HEK293 (cell line): ENCODE measurements at regions not wholly inside any gene's neighbourhood (a gene's known extent, or its start where the extent isn't known, plus 50 kb on each side); places are given as distances from the start of the nearest gene placed in this dataset.

ENCODE experiments used
- CTCF ChIA-PET: fragments of 350-600 bp; formaldehyde crosslinking; extraction: SDS; loops from one replicate; lab custom pipeline; 2021; ENCODE audit warnings: antibody characterized with exemption; lab: Yijun Ruan, JAX
- POLR2A ChIA-PET: fragments of 300-600 bp; formaldehyde crosslinking; extraction: SDS; loops from one replicate; lab custom pipeline; 2020; ENCODE audit warnings: antibody characterized with exemption, inconsistent platforms; lab: Yijun Ruan, JAX
- H3K27ac ChIP-seq: fragments of 200-500 bp; sonication (Bioruptor generic); 2 replicates; pipeline ENCODE4 v1.5.1; 2014; ENCODE audit warnings: low read depth, low read length, control low read depth, inconsistent platforms; ENCODE audit errors: extremely low read depth
- H3K36me3 ChIP-seq, 2 experiments: fragments of 200-500 bp in 1 of 2; sonication (Bioruptor generic) in 1 of 2; 1 replicate in 1 of 2; 2 replicates in 1 of 2; pipeline ENCODE4 v1.5.1; 2014 to 2017; ENCODE audit warnings: inconsistent platforms in 2 of 2, low read length in 2 of 2; ENCODE audit not compliant: control insufficient read depth in 2 of 2, insufficient read depth in 1 of 2
- H3K4me1 ChIP-seq: fragments of 200-500 bp; sonication (Bioruptor generic); 2 replicates; pipeline ENCODE4 v1.5.1; 2014; ENCODE audit warnings: mild to moderate bottlenecking, low read length, inconsistent platforms; ENCODE audit not compliant: control insufficient read depth, insufficient read depth
- H3K4me3 ChIP-seq: 2 replicates; pipeline ENCODE4 v1.5.1; 2011; ENCODE audit warnings: low read depth, mild to moderate bottlenecking, control low read depth, low read length, moderate library complexity
- H3K9me3 ChIP-seq: fragments of 200-500 bp; sonication (Bioruptor generic); 2 replicates; pipeline ENCODE4 v1.5.1; 2014; ENCODE audit warnings: low read depth, low read length, inconsistent platforms; ENCODE audit not compliant: control insufficient read depth, insufficient read depth
- BCL6B ChIP-seq: fragments of 450-650 bp; formaldehyde crosslinking; IDR thresholded peaks from 2 replicates; pipeline ENCODE4 v1.5.1; 2017; ENCODE audit warnings: missing biosample characterization, missing genetic modification characterization
- IKZF3 ChIP-seq: fragments of 450-650 bp; IDR thresholded peaks from 2 replicates; pipeline ENCODE4 v1.5.0; 2018; ENCODE audit warnings: missing biosample characterization, mild to moderate bottlenecking, missing genetic modification characterization, moderate library complexity
- KLF10 ChIP-seq: fragments of 450-650 bp; IDR thresholded peaks from 2 replicates; pipeline ENCODE4 v1.5.1; 2018; ENCODE audit warnings: missing biosample characterization, mild to moderate bottlenecking, missing genetic modification characterization
- MYNN ChIP-seq: fragments of 450-650 bp; formaldehyde crosslinking; IDR thresholded peaks from 2 replicates; pipeline ENCODE4 v1.5.1; 2016; ENCODE audit warnings: missing biosample characterization, missing genetic modification characterization, borderline replicate concordance
- REST ChIP-seq: fragments of 450-650 bp; formaldehyde crosslinking; IDR thresholded peaks from 2 replicates; pipeline ENCODE4 v1.5.1; 2016; ENCODE audit warnings: missing biosample characterization, missing genetic modification characterization
- SALL2 ChIP-seq: fragments of 450-650 bp; formaldehyde crosslinking; IDR thresholded peaks from 2 replicates; pipeline ENCODE4 v1.5.0; 2017; ENCODE audit warnings: missing biosample characterization, mild to moderate bottlenecking, missing genetic modification characterization, borderline replicate concordance
- TCF7L2 ChIP-seq: IDR thresholded peaks from 2 replicates; pipeline ENCODE4 v1.6.1; 2011; ENCODE audit warnings: low read depth, mild to moderate bottlenecking, inconsistent platforms, low read length, moderate library complexity, borderline replicate concordance
- YY1 ChIP-seq: fragments of 450-650 bp; formaldehyde crosslinking; IDR thresholded peaks from 2 replicates; pipeline ENCODE4 v1.5.1; 2018; ENCODE audit warnings: missing biosample characterization, missing genetic modification characterization
- YY2 ChIP-seq: fragments of 450-650 bp; formaldehyde crosslinking; IDR thresholded peaks from 2 replicates; pipeline ENCODE4 v1.5.1; 2016; ENCODE audit warnings: missing biosample characterization, missing genetic modification characterization
- ZBTB48 ChIP-seq: fragments of 450-650 bp; formaldehyde crosslinking; IDR thresholded peaks from 2 replicates; pipeline ENCODE4 v1.5.1; 2016; ENCODE audit warnings: missing biosample characterization, missing genetic modification characterization
- ZBTB8A ChIP-seq: fragments of 450-650 bp; formaldehyde crosslinking; IDR thresholded peaks from 2 replicates; pipeline ENCODE4 v1.5.1; 2016; ENCODE audit warnings: missing biosample characterization, missing genetic modification characterization
- ZNF112 ChIP-seq: fragments of 450-650 bp; formaldehyde crosslinking; IDR thresholded peaks from 2 replicates; pipeline ENCODE4 v1.5.0; 2017; ENCODE audit warnings: missing biosample characterization, missing genetic modification characterization
- ZNF169 ChIP-seq: fragments of 450-650 bp; formaldehyde crosslinking; IDR thresholded peaks from 2 replicates; pipeline ENCODE4 v1.5.1; 2016; ENCODE audit warnings: missing biosample characterization, missing genetic modification characterization
- ZNF239 ChIP-seq: fragments of 450-650 bp; formaldehyde crosslinking; IDR thresholded peaks from 2 replicates; pipeline ENCODE4 v1.5.1; 2016; ENCODE audit warnings: missing biosample characterization, missing genetic modification characterization
- ZNF248 ChIP-seq: fragments of 450-650 bp; formaldehyde crosslinking; IDR thresholded peaks from 2 replicates; pipeline ENCODE4 v1.5.1; 2017; ENCODE audit warnings: missing biosample characterization, missing genetic modification characterization
- ZNF341 ChIP-seq: fragments of 450-650 bp; formaldehyde crosslinking; IDR thresholded peaks from 2 replicates; pipeline ENCODE4; 2016; ENCODE audit warnings: low read depth, missing biosample characterization, missing genetic modification characterization
- ZNF350 ChIP-seq: fragments of 450-650 bp; formaldehyde crosslinking; IDR thresholded peaks from 2 replicates; pipeline ENCODE4 v1.5.0; 2017; ENCODE audit warnings: missing biosample characterization, mild to moderate bottlenecking, missing genetic modification characterization
- ZNF473 ChIP-seq: fragments of 450-650 bp; formaldehyde crosslinking; IDR thresholded peaks from 2 replicates; pipeline ENCODE4 v1.5.1; 2017; ENCODE audit warnings: missing biosample characterization, missing genetic modification characterization
- ZNF600 ChIP-seq: fragments of 450-650 bp; formaldehyde crosslinking; IDR thresholded peaks from 2 replicates; pipeline ENCODE4 v1.5.1; 2016; ENCODE audit warnings: missing biosample characterization, missing genetic modification characterization
- ZNF623 ChIP-seq: fragments of 450-650 bp; formaldehyde crosslinking; IDR thresholded peaks from 2 replicates; pipeline ENCODE4 v1.5.1; 2016; ENCODE audit warnings: missing biosample characterization, missing genetic modification characterization
- ZNF626 ChIP-seq: fragments of 450-650 bp; sonication (Bioruptor Pico); formaldehyde crosslinking; IDR thresholded peaks from 2 replicates; pipeline ENCODE4 v1.5.1; 2018; ENCODE audit warnings: missing biosample characterization, missing genetic modification characterization, inconsistent platforms
- ZNF677 ChIP-seq: fragments of 450-650 bp; IDR thresholded peaks from 2 replicates; pipeline ENCODE4 v1.5.0; 2018; ENCODE audit warnings: missing biosample characterization, mild to moderate bottlenecking, missing genetic modification characterization, moderate library complexity
- ZNF701 ChIP-seq: fragments of 450-650 bp; formaldehyde crosslinking; IDR thresholded peaks from 2 replicates; pipeline ENCODE4 v1.5.1; 2016; ENCODE audit warnings: missing biosample characterization, missing genetic modification characterization
- ZNF777 ChIP-seq: fragments of 450-650 bp; formaldehyde crosslinking; IDR thresholded peaks from 2 replicates; pipeline ENCODE4 v1.5.1; 2017; ENCODE audit warnings: missing biosample characterization, missing genetic modification characterization, borderline replicate concordance
- ZSCAN30 ChIP-seq: fragments of 450-650 bp; IDR thresholded peaks from 2 replicates; pipeline ENCODE4 v1.5.1; 2018; ENCODE audit warnings: missing biosample characterization, mild to moderate bottlenecking, missing genetic modification characterization, moderate library complexity
- TF ChIP-seq, protein P1 (sequence below): fragments of 450-650 bp; formaldehyde crosslinking; IDR thresholded peaks from 2 replicates; pipeline ENCODE4 v1.5.1; 2016; ENCODE audit warnings: missing biosample characterization, missing genetic modification characterization
- TF ChIP-seq, protein P2 (sequence below): fragments of 450-650 bp; formaldehyde crosslinking; IDR thresholded peaks from 2 replicates; pipeline ENCODE4 v1.5.1; 2017; ENCODE audit warnings: missing biosample characterization, missing genetic modification characterization
- TF ChIP-seq, protein P3 (sequence below): fragments of 450-650 bp; formaldehyde crosslinking; IDR thresholded peaks from 2 replicates; pipeline ENCODE4 v1.5.1; 2016; ENCODE audit warnings: missing biosample characterization, missing genetic modification characterization

GRCh38 chr2:2947406-2947805, 430.2 kb downstream of the EIPR1 start (continued):
- TF ChIP-seq ZNF350 (no peak), ZNF677 (no peak), YY2 (tag by site-specific recombination) (no peak), YY1 (tag by site-specific recombination) (no peak), ZBTB48 (tag by site-specific recombination) (no peak)
- TF ChIP-seq, all 188 proteins: peak for 0

- POLR2A ChIA-PET: no interaction called here
- TF ChIP-seq ZNF239: no peak
- no peak for TF ChIP-seq SALL2 (tag by site-specific recombination)
- TF ChIP-seq, protein P1, sequence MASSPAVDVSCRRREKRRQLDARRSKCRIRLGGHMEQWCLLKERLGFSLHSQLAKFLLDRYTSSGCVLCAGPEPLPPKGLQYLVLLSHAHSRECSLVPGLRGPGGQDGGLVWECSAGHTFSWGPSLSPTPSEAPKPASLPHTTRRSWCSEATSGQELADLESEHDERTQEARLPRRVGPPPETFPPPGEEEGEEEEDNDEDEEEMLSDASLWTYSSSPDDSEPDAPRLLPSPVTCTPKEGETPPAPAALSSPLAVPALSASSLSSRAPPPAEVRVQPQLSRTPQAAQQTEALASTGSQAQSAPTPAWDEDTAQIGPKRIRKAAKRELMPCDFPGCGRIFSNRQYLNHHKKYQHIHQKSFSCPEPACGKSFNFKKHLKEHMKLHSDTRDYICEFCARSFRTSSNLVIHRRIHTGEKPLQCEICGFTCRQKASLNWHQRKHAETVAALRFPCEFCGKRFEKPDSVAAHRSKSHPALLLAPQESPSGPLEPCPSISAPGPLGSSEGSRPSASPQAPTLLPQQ (tag by site-specific recombination): no peak
- TF ChIP-seq TCF7L2: no peak
- no peak for TF ChIP-seq ZNF341 (tag by site-specific recombination)
- TF ChIP-seq ZBTB8A (tag by site-specific recombination): no peak
- TF ChIP-seq ZNF112 (tag by site-specific recombination): no peak
- no peak for TF ChIP-seq ZNF701
- no peak for TF ChIP-seq ZNF626
- TF ChIP-seq YY1 (tag by site-specific recombination): no peak
- no peak for TF ChIP-seq KLF10 (tag by site-specific recombination)
- TF ChIP-seq, all 188 proteins: peak for 0
- CTCF ChIA-PET: no interaction called here
- Histone ChIP-seq H3K36me3 (no peaks in the 10 kb centered on the region), H3K4me3 (no peak overlapping the region), H3K4me1 (no peaks in the 10 kb centered on the region), H3K27ac (no peak overlapping the region), H3K9me3 (no peaks in the 10 kb centered on the region)
Measured at GRCh38 chr2:2942906-2943305, 434.7 kb downstream of the EIPR1 start.

GRCh38 chr2:2942225-2942624, 435.4 kb downstream of the EIPR1 start:
- POLR2A ChIA-PET: interaction anchor here (0.5 kb wide), 1 partner anchor 610 kb away, joined by 3 read pairs; no protein-coding TSS in a partner anchor
- H3K9me3 ChIP-seq: no peaks in the 10 kb centered on the region
- CTCF ChIA-PET: interaction anchor here (0.6 to 0.7 kb wide), 2 partner anchors 134 to 904 kb away, joined by 3 read pairs; no protein-coding TSS in a partner anchor
- no peaks in the 10 kb centered on the region for H3K36me3 ChIP-seq
- no peaks in the 10 kb centered on the region for H3K4me1 ChIP-seq
- no peak overlapping the region for H3K27ac ChIP-seq
- no peak overlapping the region for H3K4me3 ChIP-seq
- TF ChIP-seq, protein P2, sequence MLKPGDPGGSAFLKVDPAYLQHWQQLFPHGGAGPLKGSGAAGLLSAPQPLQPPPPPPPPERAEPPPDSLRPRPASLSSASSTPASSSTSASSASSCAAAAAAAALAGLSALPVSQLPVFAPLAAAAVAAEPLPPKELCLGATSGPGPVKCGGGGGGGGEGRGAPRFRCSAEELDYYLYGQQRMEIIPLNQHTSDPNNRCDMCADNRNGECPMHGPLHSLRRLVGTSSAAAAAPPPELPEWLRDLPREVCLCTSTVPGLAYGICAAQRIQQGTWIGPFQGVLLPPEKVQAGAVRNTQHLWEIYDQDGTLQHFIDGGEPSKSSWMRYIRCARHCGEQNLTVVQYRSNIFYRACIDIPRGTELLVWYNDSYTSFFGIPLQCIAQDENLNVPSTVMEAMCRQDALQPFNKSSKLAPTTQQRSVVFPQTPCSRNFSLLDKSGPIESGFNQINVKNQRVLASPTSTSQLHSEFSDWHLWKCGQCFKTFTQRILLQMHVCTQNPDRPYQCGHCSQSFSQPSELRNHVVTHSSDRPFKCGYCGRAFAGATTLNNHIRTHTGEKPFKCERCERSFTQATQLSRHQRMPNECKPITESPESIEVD (tag by site-specific recombination): no peak
- TF ChIP-seq, protein P3, sequence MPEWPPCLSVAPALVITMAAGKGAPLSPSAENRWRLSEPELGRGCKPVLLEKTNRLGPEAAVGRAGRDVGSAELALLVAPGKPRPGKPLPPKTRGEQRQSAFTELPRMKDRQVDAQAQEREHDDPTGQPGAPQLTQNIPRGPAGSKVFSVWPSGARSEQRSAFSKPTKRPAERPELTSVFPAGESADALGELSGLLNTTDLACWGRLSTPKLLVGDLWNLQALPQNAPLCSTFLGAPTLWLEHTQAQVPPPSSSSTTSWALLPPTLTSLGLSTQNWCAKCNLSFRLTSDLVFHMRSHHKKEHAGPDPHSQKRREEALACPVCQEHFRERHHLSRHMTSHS (tag by site-specific recombination): no peak
- TF ChIP-seq ZNF248: no peak
- no peak for TF ChIP-seq IKZF3 (tag by site-specific recombination)
- no peak for TF ChIP-seq ZNF623 (tag by site-specific recombination)
- TF ChIP-seq REST (tag by site-specific recombination): no peak
- no peak for TF ChIP-seq BCL6B (tag by site-specific recombination)
- no peak for TF ChIP-seq ZNF169 (tag by site-specific recombination)
- no peak for TF ChIP-seq MYNN
- TF ChIP-seq ZNF600 (tag by site-specific recombination): no peak
- no peak for TF ChIP-seq ZSCAN30 (tag by site-specific recombination)
- TF ChIP-seq ZNF473 (tag by site-specific recombination): no peak
- no peak for TF ChIP-seq ZNF777
